NCI-H69 (cell line): ENCODE measurements at regions not wholly inside any gene's neighbourhood (a gene's known extent, or its start where the extent isn't known, plus 50 kb on each side); places are given as distances from the start of the nearest gene placed in this dataset.
"Not testable (repeated sequence)": the region's sequence is repeated elsewhere in the genome, so short reads cannot be mapped to it uniquely, and the experiment has no call there.

Experiments used
- DNase-seq: peaks from one replicate; lab custom pipeline; 2025; lab: John Stamatoyannopoulos, UW

DNA sequence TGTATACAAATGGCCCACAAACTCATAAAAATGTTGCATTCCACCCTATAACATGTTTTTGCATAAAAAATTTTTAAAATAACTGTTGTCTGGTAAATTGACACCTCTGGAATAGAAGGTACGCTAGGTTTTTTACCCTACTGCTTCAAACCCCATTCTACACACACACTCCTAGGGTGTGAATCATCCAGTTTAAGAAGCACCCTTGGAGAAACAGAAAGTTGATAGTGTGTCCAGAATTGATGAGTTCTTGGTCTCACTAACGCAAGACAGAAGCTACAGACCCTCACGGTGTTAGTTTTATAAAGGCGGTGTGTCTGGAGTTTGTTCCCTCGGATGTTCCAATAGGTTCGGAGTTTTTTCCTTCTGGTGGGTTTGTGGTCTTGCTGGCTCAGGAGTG is 158.5 kb downstream of the KLRB1 start:
- DNase-seq = no peak

DNA sequence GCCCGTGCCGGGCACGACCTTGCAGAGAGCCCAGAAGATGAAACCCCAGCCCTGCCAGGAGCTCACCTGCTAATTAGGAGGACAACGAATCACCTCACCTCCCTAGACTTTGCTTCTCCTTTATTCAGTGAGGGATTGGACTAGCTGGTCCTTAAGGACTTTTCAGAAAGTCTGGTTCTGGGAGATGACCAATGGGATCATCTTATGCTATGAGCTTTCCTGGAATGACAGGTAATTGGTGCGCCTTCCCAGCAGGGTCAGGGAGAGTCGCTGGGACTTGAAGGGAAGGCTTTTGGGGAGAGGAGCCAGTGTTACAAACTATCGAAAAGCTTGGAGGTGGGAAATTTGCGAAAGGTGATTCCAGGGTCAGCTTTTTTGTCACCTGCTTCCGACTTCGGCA is 159.1 kb downstream of the KLRB1 start:
- DNase-seq = peak; percentile 73

DNA sequence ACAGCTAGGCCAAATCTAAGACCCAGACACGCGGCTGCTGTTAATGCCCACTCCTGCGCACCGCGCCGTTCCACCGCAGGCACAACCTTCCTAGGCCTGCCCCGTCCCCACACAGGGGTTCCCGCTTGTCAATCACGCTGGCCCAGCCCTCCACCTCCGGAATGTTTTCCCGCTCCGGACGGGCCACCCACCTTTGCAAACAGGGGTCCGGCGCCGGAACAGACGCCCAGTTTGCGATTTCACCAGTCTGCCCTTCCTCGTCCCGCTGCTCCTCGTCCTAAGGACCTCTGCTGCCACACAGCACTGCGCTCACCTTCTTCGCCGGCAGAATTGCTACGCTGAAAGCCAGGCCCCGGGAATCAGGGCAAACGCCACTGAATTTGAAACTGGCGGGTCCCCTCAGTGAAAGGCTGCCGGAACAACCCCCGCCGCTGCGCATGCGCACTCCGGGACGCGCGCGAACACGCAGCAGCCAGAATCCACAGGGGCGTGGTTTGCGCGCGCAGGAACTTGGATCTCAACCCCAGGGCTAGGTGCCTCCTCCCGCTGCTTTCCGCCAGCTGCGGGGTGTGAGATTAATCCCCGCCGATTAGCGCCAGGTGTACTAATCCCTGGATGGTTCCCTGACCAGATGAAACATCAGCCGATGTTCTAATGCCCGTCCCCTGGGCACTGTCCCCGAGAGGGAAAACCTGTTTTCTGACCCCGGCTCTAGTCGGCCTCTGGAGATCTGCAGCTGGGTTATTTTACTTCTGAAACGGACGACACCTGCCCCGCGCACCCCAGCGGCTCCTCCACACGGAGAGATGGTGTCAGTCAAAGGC is 159.7 kb downstream of the KLRB1 start:
- peak; percentile 93 for DNase-seq

DNA sequence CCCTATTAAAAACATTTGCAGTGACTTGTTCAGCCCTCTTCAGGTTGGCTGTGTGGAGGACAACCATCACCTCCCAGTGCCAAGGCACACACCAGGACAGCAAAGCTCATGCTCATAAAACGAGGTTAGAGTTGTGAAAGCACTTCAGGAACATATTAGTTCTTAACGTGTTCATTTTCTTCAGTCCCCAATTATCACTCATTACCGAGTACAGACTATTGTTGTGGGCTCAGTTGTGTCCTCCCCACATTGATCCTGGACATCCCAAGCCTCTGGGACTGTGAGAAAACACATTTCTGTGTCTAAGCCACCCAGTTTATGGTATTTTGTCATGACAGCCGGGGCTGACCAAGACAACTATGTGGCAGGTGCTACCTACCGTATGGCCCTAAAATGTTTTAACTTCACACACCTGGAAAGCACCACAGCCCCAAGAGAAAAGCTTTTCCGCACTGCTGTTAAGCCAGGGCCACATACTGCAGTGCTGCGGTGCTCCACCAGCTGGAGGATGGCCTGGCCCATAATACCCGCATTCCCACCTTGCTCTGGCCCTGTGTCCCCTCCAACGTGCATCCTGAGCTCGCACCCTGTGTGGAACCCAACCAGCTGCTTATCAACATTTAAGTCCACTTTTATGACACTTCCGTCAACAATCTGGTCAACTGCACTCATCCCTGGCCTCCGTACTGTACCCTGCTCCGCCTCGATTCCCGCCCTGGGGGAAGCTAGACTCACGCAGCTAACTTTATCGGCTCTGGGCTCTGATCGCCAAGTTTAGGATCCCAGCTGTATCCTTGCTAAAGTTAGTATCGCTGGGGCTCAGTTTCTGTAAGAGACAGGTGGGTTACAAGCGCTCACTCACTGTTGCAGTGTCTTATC is 160.6 kb downstream of the KLRB1 start:
- DNase-seq = peak; percentile 42

DNA sequence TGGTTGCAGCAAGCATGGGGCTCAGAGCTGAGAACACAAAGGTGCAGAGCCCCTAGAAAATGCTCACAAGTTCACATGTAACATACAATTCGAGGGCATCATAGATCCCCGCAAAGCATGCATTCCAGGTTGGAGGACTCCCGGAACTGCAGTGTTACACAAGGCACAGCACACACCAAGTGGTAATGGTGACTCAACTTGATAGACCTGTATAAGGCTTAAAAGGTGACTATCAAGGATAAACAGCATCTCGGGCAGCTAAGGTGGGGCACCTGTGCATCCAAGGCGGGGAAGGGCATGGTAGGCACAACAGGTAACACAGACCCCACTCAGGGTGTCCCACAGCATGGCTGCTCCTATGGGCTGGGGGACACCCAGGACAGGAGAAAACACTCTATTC is 167.3 kb downstream of the KLRB1 start:
- not testable (repeated sequence) for DNase-seq

DNA sequence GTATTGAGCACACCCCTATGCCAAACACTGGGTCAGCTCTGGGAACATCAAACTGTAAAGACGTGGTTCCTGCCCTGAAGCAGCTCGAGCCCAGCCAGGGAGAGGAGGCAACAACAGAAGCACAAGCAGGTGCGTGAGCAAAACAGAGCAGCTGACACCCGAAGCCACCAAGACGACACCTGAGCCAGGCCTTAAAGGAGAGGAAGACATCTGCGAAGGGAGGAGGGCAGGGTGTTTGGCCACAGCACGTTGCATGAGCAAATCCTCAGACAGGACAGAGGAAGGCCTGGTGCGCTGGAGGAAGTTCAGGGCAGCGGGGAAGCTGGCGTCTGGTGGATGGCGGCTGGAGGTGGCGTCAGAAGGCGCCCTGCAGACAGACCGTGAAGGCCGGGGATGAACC is 172.0 kb downstream of the KLRB1 start:
- not testable (repeated sequence) for DNase-seq

DNA sequence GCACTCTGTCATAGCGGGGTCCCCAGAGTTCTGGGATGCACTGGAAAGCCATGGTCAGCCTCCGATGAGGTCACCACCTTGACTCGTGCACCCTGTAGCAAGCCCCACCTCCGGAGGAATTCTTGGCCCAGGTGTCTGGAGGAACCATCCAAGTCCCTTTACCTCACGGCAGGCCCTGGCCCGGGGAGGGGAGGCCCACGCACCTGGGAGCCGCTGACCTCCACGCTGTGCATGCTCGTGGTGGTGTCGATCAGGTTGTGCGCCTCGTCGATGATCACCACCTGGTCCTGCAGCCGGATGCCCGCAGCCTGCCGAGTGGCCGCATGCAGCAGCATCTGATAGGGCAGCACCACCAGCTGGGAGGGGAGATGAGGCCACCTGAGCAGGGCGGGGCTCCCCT is 177.3 kb downstream of the KLRB1 start:
- DNase-seq = not testable (repeated sequence)

DNA sequence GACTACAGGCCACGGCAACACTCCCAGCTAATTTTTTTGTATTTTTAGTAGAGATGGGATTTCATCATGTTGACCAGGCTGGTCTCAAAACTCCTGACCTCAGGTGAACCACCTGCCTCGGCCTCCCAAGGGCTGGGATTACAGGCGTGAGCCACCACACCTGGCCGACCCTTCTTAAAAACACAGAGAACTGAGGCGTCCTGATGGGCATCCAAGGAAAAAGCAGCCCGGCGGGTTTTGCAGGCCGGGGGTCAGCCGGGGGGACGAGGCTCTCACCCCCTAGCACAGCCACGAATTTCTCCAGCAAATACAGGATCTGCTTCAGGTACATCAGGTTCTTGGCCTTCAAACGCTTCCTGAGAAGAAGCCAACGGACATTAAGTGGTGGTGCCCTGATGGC is 178.9 kb downstream of the KLRB1 start:
- not testable (repeated sequence) for DNase-seq

DNA sequence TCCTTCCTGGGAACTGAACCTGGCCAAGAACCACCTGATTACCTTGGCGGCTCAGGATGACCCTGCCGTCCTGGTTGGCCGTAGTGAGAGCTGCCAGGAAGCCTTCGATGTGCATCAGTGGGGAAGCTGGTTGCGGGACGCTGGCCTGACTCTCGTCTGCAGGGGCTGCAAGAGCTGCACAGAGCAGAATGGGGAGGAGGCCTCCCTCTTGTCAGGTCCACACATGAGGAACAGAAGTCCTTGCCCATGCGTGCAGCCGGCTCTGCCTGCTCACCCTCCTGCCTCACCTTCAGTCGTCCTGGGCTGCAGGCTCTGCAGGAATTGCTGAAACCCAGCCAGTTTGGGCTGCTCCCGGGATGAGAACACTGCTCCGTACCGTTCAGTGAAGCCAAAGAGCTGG is 182.3 kb downstream of the KLRB1 start:
- not testable (repeated sequence) for DNase-seq

DNA sequence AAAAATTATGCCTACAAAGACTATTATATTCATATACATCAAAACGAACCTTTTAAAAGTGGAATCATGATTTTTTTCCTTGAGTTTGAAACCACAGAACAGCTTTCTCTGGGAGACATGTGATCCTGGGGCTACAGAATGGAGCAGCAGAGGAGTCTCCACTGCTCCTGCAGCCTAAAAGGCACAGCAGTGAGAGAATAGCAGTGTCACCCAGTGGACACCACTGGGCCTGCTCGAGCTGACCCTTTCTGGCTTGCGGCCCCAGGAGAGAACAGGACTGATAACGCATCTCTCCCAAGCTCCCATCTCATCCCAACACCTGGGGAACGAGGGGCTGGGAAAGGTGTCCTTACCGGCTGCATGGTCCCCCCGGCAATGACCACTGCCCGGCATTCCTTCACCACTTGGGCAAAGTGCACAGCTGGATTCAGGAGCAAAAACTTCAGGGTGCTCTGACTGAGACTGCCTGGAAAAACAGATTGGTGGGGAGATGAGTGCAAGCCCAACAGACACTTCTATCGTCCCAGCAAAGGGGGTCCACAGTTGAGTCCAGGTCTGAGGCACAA is 183.5 kb downstream of the KLRB1 start:
- DNase-seq = not testable (repeated sequence)

DNA sequence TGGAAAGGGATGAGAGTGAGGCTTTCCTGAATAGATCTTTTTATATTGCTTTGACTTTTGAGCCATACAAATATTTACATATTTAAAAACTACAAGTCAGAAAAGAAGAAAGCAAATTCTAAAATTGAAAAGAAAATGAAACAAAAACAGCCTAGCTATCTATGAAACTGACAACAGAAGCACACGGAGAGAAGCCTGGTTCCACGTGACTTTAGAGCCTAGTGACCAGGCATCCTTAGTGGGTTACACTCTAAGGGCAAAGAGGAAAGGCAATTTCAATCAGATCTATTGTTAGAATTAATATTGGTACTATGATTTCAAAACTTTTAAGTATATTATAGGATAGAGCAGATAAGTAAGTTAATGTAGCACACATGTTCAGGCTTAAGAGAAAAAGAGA is 185.0 kb downstream of the KLRB1 start:
- DNase-seq = not testable (repeated sequence)

DNA sequence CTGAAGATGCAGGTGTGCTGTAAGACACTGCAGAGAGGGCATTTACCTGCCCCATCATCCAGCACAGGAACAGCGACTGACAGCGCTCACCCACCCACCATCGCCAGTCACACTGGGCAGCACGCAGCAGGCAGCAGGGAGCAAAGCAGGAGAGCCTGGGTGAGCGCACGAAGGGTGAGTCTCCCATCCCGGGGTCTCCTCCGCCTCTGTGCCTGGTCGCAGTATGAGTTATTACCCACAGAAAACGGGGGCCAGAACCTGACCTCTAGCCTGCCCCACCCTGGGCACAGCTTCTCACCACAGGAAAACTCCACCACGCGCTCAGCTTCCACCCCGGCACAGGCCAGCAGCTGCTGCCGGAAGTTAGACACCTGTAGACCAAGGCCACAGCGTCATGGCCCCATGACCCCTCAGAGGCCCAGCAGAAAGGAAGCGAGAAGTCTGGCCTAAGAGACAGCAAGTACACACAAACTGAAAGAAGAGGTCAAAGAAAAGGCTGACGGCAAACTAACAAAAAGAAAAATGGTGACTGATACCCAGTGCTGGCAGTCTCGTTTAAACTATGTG is 186.1 kb downstream of the KLRB1 start:
- DNase-seq = not testable (repeated sequence)

DNA sequence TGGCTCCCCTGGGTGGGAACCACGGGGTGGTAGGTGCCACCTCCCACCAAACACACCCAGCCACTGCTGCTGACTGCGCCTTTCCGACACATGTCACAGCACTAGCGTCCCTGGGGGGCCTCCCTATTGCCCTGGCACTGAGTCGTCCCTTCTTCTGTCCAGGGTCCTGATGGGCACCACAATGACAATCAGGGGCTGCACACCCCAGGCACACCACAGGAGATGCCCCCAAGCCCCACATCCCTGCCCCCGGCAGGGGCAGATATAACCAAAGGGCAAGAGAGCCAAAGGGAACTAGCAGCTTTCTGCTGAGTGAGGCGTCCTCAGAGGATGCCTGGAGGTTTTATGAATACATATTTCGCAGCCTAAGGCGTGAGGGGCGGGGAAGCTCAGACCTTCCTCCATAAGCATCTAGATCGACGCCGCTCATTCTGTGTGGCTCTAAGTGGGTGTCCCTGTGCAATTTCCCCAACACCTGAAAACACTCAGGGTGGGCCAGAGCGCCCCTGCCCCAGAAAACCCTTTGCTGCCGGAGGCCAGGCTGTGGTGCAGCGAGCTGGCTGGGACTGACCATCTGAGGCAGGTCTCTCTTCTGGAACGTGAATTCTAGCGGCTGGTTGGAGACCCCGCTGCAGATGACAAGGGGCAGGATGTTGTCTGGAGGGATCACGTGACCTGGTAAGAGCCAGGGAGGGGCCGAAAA is 186.7 kb downstream of the KLRB1 start:
- DNase-seq = not testable (repeated sequence)

DNA sequence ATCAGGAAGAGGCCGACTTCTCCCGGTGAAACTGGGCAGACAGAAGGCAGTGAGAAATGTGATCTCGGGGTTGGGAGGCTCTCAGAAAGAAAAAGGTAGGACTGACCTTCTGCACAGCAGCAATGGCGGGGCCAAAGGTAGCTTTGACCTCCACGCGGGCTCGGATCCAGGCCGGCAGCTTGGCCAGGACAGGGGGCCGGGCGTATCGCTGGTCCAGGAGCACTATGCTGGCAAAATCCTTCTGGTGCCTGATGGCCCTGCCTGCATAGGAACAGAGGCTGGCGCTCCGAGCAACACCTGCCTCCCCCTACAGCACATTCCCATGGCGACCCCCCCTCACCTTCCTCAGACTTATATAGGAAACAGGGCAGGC is 189.1 kb downstream of the KLRB1 start:
- DNase-seq = not testable (repeated sequence)

DNA sequence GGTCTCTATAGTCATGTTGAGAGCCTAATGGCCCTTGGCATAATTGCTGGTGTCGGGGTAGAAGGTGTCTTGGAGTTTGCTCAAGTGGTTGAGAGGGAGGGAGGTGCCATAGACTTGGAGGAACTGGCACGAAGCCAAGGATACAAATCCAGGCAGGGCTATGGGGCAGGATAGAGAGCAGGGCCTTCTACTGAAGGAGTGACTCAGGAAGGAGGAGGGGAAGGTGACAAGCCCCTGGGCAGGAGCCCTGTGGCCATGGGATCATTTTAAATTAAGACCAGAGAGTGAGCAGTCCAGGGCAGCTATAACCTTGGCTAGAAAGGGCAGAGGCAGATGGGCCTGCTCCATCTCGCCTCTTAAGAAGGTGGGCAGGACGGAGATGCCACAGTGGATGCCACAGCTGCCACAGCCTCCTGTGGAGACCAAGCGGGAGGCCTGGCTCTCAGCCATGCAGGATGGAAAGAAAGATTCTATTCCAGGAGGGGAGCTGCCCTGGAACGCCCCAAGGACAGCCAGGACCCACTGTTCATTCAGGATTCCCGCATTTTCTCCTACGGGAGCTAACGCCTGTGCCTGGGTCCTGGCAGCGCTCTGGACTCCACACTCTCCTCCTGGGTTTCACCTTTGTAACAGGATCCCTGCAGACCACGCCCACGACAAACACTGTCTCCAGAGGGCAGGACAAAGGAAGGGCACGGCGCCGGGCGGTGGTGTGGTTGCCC is 189.6 kb downstream of the KLRB1 start:
- DNase-seq = not testable (repeated sequence)

DNA sequence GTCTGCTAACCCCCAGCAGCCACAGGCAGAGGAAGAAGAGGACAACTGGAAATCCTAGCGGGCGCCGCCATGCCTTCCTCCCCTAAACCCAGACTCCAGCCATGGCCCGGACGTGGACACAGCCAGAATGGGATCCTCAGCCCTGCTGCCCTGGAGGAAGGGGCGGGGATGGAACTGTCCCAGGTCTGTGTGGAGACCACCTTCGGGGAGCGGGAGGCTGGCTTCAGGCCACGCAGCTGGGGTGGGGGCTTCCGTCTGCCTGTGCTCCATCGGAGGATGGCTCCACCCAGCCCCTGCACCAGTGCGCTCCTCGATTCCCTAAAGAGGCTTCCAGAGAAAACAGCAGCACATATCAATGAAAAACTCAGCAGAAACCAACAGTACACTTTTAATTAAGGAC is 190.4 kb downstream of the KLRB1 start:
- DNase-seq = not testable (repeated sequence)

DNA sequence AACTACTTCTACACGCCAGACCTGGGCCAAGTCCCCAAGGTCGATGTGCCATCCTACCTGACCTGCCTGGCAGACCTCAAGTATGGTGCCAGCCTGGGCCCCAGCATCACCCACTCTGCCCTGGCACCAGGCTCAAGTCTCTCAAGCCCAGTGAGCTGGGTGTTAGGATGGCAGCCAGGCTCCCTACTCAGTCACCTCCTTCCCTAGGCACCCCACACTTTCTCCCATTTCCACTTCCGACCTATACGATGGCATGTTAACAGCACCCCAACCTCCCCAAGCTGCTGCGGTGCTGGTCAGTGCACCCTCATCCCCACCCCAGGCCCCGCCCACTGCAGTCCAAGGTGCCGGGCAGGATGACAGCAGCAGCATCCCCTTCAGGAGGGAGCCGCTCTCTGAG is 191.4 kb downstream of the KLRB1 start:
- DNase-seq = not testable (repeated sequence)

DNA sequence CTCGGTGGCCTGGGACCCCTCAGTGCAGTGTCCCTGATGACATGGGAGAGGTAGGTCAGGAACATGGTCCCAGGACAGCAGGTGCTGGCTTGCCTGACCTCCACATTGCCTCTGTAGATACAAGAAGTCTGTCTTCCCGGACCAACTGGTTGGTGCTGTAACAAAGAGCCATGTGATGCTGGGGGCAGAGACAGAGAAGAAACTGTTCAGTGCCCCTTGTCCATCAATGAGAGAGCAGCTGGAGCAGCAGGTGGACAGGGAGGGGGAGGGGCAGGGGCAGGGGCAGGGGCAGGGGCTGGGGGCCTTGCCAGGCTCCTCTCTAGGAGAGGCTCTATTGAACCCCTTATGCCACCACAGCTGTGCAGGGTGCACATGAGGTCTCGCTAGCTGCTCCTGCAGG is 191.8 kb downstream of the KLRB1 start:
- DNase-seq = not testable (repeated sequence)

DNA sequence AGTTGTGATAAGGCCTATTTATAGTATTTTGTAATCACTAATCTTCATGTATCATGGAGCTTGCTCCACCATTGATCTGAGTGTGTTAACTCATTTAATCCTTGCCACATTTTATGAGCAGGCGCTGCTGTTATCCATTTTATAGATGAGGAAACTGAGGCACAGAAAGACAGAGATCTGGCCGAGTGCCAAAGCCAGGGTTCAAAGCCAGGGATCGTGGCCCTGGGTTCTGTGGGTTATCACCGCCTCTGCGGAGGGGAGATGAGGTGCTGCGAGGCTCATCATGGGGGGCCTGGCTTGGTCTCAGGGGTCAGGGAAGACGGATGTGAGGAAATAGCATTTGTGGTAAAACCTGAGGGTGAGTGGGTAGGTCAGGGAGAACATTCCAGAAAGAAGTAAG is 193.9 kb downstream of the KLRB1 start:
- not testable (repeated sequence) for DNase-seq

DNA sequence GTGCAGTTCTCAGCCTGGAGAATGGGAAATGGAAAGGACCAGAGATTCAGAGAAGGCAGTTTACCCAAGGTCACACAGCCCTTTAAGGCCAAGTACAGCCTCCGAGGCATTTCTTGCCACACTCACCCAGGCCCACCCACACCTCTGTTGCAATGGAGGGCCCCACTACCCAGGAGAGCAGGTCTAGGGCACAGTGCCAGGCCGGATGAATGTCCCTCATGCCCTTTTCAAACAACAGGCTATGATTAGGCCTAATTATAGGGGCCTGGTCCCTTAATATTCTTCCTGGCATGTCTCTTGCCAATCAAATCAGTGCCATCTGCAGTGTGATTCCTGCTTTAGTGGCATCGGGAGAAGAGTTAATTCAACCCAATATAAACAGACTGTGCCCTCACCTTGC is 195.3 kb downstream of the KLRB1 start:
- DNase-seq = peak; percentile 90
